OCI-LY3 (cell line): ENCODE measurements at regions not wholly inside any gene's neighbourhood (a gene's known extent, or its start where the extent isn't known, plus 50 kb on each side); places are given as distances from the start of the nearest gene placed in this dataset.

ENCODE experiments used
- H2AFZ ChIP-seq: fragments of 200-600, 300-600 bp; shearing (Covaris generic); 2 replicates; pipeline ENCODE4 v1.6.0; 2014; ENCODE audit warnings: antibody characterized with exemption, low read depth, low read length
- H3K27ac ChIP-seq: fragments of 200-600, 300-600 bp; sonication (generic); 2 replicates; pipeline ENCODE4 v1.5.1; 2014; ENCODE audit warnings: mild to moderate bottlenecking, low read length, moderate library complexity, mixed read lengths
- H3K27me3 ChIP-seq: fragments of 200-600, 300-600 bp; sonication (generic); 2 replicates; pipeline ENCODE4 v1.6.1; 2014; ENCODE audit warnings: low read depth, low read length, mixed read lengths
- H3K36me3 ChIP-seq: fragments of 200-600, 300-600 bp; sonication (generic); replicated peaks from 2 replicates; pipeline ENCODE3; 2014; ENCODE audit warnings: low read depth, low read length, mixed read lengths
- H3K4me1 ChIP-seq: fragments of 300-600, 200-600 bp; sonication (generic); 2 replicates; pipeline ENCODE4 v1.6.1; 2014; ENCODE audit warnings: low read length, mixed read lengths
- H3K4me2 ChIP-seq: fragments of 200-600, 300-600 bp; sonication (generic); 2 replicates; pipeline ENCODE4 v1.6.1; 2014; ENCODE audit warnings: low read length, mixed read lengths
- H3K4me3 ChIP-seq: fragments of 300-600, 200-600 bp; sonication (generic); 2 replicates; pipeline ENCODE4 v1.5.1; 2014; ENCODE audit warnings: antibody characterized with exemption, mild to moderate bottlenecking, low read length, moderate library complexity
- H3K79me2 ChIP-seq: fragments of 300-600, 200-600 bp; shearing (Covaris generic); 2 replicates; pipeline ENCODE4 v1.6.1; 2014; ENCODE audit warnings: mild to moderate bottlenecking, low read length, mixed read lengths
- H3K9ac ChIP-seq: fragments of 300-600, 200-600 bp; shearing (Covaris generic); 2 replicates; pipeline ENCODE4 v1.6.0; 2014; ENCODE audit warnings: mild to moderate bottlenecking, low read length, moderate library complexity
- H3K9me3 ChIP-seq: fragments of 200-600, 300-600 bp; shearing (Covaris generic); 2 replicates; pipeline ENCODE4 v1.6.1; 2014; ENCODE audit warnings: low read length, mixed read lengths; ENCODE audit not compliant: insufficient read depth
- H4K20me1 ChIP-seq: fragments of 200-600, 300-600 bp; sonication (generic); 2 replicates; pipeline ENCODE4 v1.6.1; 2016; ENCODE audit warnings: low read length, mixed read lengths; ENCODE audit not compliant: insufficient read depth
- CTCF ChIP-seq: fragments of 200-600, 300-600 bp; sonication (generic); IDR thresholded peaks from 2 replicates; pipeline ENCODE4 v1.5.1; 2014; ENCODE audit warnings: antibody characterized with exemption, low read length, low read depth
- EZH2phosphoT487 ChIP-seq: fragments of 200-600 bp; shearing (Covaris generic); IDR thresholded peaks from 2 replicates; pipeline ENCODE4 v1.6.1; 2018; ENCODE audit warnings: antibody characterized with exemption, mixed run types, low read depth

- Histone ChIP-seq H3K36me3 (no peaks in the 10 kb centered on the region), H3K9ac (no peak overlapping the region), H4K20me1 (no peaks in the 10 kb centered on the region), H3K4me2 (no peak overlapping the region), H3K9me3 (no peaks in the 10 kb centered on the region), H2AFZ (no peak overlapping the region), H3K27ac (no peak overlapping the region), H3K79me2 (no peaks in the 10 kb centered on the region), H3K27me3 (no peaks in the 10 kb centered on the region), H3K4me3 (no peak overlapping the region), H3K4me1 (no peaks in the 10 kb centered on the region)
- TF ChIP-seq EZH2phosphoT487 (no peak), CTCF (no peak)
Observed at GRCh38 chr4:66028668-66029067, 358.4 kb upstream of the EPHA5 start.

GRCh38 chr4:66023061-66023460 lies 352.8 kb upstream of the EPHA5 start:
- H3K27me3 ChIP-seq, result no peaks in the 10 kb centered on the region

GRCh38 chr4:66017671-66018070 lies 347.4 kb upstream of the EPHA5 start:
- no peaks in the 10 kb centered on the region for H4K20me1 ChIP-seq
- no peak overlapping the region for H2AFZ ChIP-seq
- no peaks in the 10 kb centered on the region for H3K79me2 ChIP-seq
- TF ChIP-seq EZH2phosphoT487, result no peak
- TF ChIP-seq CTCF, result no peak
- H3K4me1 ChIP-seq, result no peaks in the 10 kb centered on the region
- H3K27ac ChIP-seq, result no peak overlapping the region
- no peaks in the 10 kb centered on the region for H3K27me3 ChIP-seq
- H3K9me3 ChIP-seq, result no peaks in the 10 kb centered on the region
- no peaks in the 10 kb centered on the region for H3K36me3 ChIP-seq
- H3K4me3 ChIP-seq, result no peak overlapping the region
- H3K4me2 ChIP-seq, result no peak overlapping the region
- no peak overlapping the region for H3K9ac ChIP-seq

More at GRCh38 chr4:66023061-66023460, 352.8 kb upstream of the EPHA5 start:
- Histone ChIP-seq H3K4me2 (no peak overlapping the region), H3K9me3 (no peaks in the 10 kb centered on the region), H3K79me2 (no peaks in the 10 kb centered on the region), H3K27ac (no peak overlapping the region), H3K4me1 (no peaks in the 10 kb centered on the region), H3K4me3 (no peak overlapping the region), H2AFZ (no peak overlapping the region), H4K20me1 (no peaks in the 10 kb centered on the region), H3K9ac (no peak overlapping the region), H3K36me3 (no peaks in the 10 kb centered on the region)
- no peak for TF ChIP-seq EZH2phosphoT487
- TF ChIP-seq CTCF, result no peak

- no peak for TF ChIP-seq EZH2phosphoT487
- no peak for TF ChIP-seq CTCF
Observed at GRCh38 chr4:66016240-66016639, 346.0 kb upstream of the EPHA5 start.

More at GRCh38 chr4:66016240-66016639, 346.0 kb upstream of the EPHA5 start:
- Histone ChIP-seq H3K27ac (no peak overlapping the region), H3K9me3 (no peaks in the 10 kb centered on the region), H3K4me2 (no peak overlapping the region), H3K36me3 (no peaks in the 10 kb centered on the region), H3K4me1 (no peaks in the 10 kb centered on the region), H4K20me1 (no peaks in the 10 kb centered on the region), H3K79me2 (no peaks in the 10 kb centered on the region), H3K27me3 (no peaks in the 10 kb centered on the region), H3K4me3 (no peak overlapping the region), H2AFZ (no peak overlapping the region), H3K9ac (no peak overlapping the region)
